ENCODE measurements at regions not wholly inside any gene's neighbourhood (a gene's known extent, or its start where the extent isn't known, plus 50 kb on each side); places are given as distances from the start of the nearest gene placed in this dataset.
"Not testable (repeated sequence)": the region's sequence is repeated elsewhere in the genome, so short reads cannot be mapped to it uniquely, and the experiment has no call there.

- DNase-seq (ENCODE audit: low read depth in 2 of 2), result no peak
Observed at GRCh38 chr17:83192161-83192788, 112.9 kb downstream of the METRNL start.

DNA sequence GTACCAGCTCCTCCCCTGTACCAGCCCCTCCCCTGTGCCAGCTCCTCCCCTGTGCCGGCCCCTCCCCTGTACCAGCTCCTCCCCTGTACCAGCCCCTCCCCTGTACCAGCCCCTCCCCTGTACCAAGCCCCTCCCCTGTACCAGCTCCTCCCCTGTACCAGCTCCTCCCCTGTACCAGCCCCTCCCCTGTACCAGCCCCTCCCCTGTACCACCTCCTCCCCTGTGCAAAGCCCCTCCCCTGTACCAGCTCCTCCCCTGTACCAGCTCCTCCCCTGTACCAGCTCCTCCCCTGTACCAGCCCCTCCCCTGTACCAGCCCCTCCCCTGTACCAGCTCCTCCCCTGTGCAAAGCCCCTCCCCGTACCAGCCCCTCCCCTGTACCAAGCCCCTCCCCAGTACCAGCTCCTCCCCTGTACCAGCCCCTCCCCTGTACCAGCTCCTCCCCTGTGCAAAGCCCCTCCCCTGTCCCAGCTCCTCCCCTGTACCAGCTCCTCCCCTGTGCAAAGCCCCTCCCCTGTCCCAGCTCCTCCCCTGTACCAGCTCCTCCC, 113.5 kb downstream of the METRNL start:
- DNase-seq (ENCODE audit: low read depth in 2 of 2), result not testable (repeated sequence)

DNA sequence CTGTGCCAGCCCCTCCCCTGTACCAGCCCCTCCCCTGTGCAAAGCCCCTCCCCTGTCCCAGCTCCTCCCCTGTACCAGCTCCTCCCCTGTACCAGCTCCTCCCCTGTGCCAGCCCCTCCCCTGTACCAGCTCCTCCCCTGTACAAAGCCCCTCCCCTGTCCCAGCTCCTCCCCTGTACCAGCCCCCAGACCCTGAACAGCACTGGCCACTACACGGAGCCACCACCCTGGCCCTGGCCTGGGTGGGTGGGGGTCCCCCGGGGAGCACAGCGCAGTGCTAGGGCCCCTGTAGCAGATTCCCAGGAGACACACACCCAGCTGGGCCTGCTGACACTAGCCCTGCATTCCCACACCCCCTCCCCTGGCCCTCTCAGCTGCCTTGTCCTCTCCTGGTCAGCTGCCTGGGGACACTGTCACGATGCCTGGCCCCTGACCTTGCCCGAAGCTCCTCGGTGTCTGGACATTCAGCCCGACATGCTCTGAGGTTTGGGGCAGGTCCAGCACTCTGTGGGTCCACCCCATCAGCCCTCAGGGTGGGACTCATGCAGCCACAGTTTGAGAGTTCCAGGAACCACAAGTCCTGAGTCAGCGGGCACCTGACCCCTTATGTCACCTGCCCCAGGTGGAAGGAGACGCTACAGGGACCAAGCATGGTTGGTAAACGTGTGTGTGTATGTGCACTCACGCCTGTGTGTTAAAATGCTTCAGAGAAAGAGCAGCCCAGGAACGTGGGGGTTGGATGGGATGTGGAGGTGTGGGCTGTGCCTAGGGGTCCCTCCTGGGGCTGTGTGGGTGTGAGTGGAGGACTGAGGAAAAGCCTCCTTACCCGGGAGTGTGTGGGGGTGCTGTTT, 114.2 kb downstream of the METRNL start:
- no peak for DNase-seq (ENCODE audit: low read depth in 2 of 2)

GRCh38 chr17:83194186-83194561, 114.8 kb downstream of the METRNL start:
- DNase-seq (ENCODE audit: low read depth in 2 of 2), result no peak

DNA sequence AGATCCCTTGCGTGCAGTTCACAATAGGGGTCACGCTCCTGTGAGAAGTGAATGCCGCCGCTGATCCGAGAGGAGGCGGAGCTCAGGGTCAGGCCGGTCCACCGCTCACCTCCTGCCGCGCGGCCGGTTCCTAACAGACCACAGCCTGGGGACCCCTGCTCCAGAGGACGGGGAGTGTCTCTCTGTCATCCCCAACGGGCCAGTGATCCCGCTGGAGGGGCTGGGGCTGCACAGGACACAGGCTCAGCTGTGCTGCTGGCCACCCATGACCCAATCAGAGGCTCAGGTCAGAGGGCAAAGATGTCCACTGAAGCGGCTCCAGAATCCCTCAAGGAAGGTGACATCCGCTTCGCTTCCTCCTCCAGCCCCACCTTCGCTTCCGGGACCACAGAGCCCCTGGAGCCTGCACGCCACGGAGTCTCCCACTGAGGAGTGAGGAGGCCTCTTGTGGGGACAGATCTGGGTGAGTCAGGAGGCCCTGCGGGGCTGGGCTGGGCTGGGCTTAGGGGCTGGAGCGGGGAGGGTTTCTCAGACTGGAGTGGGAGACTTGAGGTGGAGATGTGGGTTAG, 115.4 kb downstream of the METRNL start:
- DNase-seq (ENCODE audit: low read depth in 2 of 2), result no peak

- no peak for DNase-seq (ENCODE audit: low read depth in 2 of 2)
Observed at GRCh38 chr17:83195330-83196023, 116.1 kb downstream of the METRNL start.

- DNase-seq (ENCODE audit: low read depth in 2 of 2), result no peak
Observed at GRCh38 chr17:83196024-83196365, 116.6 kb downstream of the METRNL start.

GRCh38 chr17:83196366-83196765, 117.0 kb downstream of the METRNL start:
- no peak for DNase-seq (ENCODE audit: low read depth in 2 of 2)

DNA sequence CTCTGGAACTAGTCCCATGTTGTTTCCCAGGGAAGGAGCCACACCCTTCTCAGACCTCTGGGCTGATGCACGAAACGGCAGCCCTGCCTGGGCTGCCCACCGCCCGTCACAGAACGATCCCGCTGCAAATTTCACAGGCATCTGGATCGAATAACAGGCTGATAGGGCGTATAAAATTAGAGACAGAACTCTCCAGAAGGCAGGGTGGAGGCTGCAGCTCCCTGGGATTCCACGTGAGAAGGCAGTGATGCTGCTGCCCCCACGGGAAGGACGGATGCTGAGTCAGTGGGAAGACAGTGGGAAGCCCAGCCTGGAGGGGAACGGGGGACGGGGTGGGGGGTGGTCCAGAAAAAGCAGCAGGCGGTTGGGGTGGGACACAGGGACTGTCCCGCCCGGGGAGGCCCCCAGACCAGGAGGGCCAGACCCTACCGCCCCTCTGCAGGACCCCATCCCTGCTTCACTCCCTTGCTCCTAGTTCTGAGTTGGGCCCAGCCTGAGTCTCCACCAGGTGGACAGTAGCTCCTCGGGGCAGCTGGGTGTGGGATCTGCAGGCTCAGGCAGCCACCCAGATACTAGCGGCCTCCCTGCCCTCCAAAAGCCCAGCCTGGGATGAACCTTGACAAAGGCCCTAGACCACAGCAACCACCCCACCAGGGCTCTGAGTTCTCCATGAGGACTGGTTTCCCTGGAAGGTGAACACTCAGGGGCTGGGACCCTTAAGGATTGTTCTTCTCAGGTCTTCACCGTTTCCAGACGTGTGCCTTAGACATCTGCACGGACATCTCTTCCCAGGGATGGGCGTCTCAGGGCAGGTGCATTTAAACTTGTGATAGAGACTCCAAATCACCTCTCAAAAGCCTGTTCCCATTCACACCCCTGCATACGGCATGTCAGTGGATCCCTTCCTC, 117.8 kb downstream of the METRNL start:
- no peak for DNase-seq (ENCODE audit: low read depth in 2 of 2)

DNA sequence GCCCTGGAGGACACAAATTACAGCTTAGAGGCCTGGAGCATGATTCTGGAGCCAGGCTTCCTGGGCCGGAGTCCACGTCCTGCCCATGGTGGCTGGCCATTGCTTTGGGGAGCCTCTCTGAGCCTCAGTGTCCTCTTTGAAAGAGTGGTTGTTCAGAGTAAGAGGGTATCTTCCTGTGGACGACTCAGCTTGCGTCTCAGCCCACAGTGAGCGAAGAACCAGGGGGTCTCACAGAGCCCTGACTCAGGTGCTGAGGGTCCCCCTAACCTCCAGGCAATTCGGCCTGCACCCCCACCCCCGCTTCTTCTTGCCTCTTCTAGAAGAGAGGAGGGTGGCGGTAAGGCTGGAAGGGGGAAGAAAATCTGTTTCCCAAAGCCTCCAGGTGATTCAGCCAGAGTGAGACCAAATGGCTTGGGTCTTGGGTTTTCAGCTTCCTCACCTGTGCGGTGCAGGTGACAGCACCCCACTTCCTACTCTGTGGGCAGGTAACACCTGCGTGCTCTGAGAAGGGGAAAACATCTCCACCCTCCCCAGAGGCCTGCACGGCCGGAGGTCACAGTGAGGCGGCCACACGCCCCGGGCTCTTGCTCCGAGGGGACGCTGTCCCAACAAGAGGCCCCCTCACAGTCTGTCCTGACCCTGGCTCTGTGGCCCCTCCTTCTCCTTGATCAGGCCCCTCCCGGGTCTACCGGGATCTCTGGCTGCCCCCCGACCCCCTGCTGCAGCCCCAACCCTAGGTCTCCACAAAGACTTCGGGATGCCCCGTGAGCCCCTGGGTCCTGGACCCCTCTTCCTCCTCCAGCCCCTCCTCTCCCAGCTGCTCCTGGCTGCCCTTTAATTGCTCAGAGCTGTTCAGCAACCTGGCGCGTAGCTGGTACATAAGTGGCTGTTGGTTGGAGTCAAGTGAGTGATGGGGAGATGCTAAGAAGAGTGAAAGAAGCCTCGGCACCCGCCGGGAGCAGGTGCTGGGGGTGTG, 119.2 kb downstream of the METRNL start:
- DNase-seq (ENCODE audit: low read depth in 2 of 2), result no peak

DNA sequence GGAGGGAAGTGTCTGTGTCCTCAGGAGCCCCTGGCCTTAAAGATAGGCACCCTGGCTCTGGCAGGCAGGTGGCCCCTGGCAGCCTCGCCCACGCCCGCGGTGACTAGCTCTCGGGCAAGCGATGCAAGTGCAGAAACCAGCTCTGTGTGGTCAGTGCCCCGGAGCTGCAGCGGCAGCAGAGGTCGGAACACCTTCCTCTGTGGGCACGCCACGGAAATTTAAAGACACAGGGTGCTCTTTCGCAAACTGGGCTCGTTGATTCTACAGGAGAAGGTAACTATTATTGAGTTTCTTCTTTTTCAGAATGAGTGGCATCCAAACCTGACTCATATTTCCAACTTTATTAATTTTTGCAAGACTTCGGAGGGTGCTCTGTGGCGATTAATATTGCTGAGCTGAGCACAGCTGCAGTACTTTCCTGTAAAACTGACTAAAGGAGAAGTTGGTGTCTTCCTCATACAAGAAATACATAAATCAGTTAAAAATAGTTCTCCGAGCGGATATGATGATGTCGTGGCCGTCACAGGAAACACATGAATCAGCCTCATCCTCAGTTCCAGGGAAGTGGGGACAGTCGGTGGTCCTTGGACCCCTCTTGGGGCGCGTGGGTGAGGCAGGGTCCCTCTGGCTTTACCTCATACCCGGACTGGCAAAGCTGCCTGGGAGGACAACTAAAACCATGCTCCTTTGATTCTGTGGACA, 120.2 kb downstream of the METRNL start:
- DNase-seq (ENCODE audit: low read depth in 2 of 2), result peak; percentile 67 to 69

- DNase-seq (ENCODE audit: low read depth in 2 of 2), result peak; percentile 60 to 67
Observed at GRCh38 chr17:83200231-83200699, 120.9 kb downstream of the METRNL start.

- no peak for DNase-seq (ENCODE audit: low read depth in 2 of 2)
Observed at GRCh38 chr17:83200751-83201150, 121.3 kb downstream of the METRNL start.

DNA sequence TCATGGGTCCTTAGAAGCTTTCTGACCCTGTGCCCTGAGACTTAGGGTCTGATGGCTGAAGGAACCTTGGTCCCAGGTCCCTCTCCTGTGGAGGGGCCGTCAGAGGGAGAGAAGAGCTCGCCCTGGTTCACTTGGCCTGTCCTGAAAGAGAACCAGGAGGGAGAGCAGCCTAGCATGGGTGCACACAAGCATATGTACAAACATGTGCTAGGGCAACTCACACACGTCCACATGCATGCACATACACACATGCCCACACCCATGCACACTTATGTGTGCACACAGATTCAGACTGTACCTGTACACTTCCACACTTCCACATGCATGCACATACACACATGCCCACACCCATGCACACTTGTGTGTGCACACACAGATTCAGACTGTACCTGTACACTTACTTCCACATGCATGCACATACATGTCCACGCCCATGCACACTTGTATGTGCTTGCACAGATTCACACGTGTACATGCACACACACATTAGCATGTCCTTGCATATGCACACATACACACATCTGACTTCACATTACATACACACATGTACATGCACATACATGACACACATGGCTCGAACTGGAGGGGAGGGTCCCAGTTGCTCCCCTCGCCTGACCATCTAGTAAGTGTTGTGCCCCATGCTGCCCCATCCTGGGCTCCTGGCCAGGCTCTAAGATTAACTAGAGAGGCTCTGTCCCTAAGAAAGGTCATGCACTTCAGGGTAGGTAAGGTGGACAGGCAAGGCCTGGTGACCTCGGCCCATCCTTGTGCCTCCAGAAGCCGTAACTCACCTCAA, 122.0 kb downstream of the METRNL start:
- DNase-seq (ENCODE audit: low read depth in 2 of 2), result no peak

DNA sequence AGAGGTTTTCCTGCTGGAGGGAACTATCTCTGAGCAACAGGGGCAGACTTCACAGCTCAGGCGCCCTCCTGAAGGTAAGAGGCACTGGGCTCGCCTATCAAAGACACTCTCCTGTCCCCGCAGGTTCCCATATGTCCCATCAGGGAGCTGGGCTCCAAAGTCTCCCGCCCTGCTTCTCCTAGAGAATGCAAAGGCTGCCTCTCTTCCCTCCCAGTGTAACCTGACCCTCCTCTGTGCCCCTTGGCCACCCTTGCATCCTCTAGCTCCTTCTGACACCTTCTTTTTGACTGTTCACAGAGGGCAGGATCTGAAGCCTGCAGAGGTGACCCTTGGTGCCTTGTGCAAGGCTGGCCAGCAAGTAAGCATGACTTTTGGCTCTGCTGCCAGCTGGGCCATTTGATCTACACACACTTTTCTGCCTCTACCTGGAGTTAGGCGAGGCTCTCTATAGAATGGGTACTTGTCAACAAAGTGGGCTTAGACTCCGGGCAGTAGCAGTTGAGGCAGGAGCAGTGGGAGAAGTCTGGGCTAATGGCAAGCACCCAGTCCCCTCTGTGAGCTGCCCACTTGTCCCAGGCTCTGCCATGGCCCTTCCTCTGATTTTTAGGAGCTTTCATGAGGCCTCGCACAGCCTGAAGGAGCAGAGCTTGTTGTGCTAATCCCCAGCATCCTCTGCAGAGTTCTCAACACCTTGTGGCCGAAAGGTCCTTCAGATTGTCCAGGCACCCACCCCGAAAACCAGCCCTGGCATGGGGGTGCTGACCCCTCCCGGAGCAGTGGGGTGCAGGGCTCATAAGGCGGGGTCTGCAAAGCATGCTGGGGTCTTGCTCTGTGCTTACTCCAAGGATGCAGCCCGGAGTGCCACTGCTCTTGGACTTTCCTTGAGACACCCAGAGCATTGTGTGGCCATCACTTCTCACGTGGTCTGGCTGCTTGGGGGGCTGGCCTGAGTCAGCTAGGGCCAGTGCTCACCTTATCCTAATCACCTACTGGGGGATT, 122.9 kb downstream of the METRNL start:
- DNase-seq (ENCODE audit: low read depth in 2 of 2), result no peak

GRCh38 chr17:83203073-83203471, 123.7 kb downstream of the METRNL start:
- no peak for DNase-seq (ENCODE audit: low read depth in 2 of 2)
